ENCODE measurements at regions not wholly inside any gene's neighbourhood (a gene's known extent, or its start where the extent isn't known, plus 50 kb on each side); places are given as distances from the start of the nearest gene placed in this dataset.
"Not testable (repeated sequence)": the region's sequence is repeated elsewhere in the genome, so short reads cannot be mapped to it uniquely, and the experiment has no call there.

- not testable (repeated sequence) for DNase-seq (ENCODE audit: low read depth in 2 of 2)
These were observed 53.1 kb upstream of the SELENOP start for GRCh38 chr5:42864749-42865148.

All from lung microvascular endothelial cell (primary cell).